HL-60/S4 treated with phorbol 12-myristate 13-acetate at 8.2 ng/mL for 4 days and 3 days (cell line): ENCODE measurements at regions not wholly inside any gene's neighbourhood (a gene's known extent, or its start where the extent isn't known, plus 50 kb on each side); places are given as distances from the start of the nearest gene placed in this dataset.
"Not testable (repeated sequence)": the region's sequence is repeated elsewhere in the genome, so short reads cannot be mapped to it uniquely, and the experiment has no call there.

Experiments used
- in situ Hi-C: fragments of 300-500 bp; cut with MboI; formaldehyde crosslinking; loops from 2 replicates; pipeline ENCODE4 v1.15.0; 2022; ENCODE audit warnings: low sequenced_read_pairs

GRCh38 chrX:16067886-16068515, 55.4 kb upstream of the GRPR start:
- in situ Hi-C loops = no loop called here

- in situ Hi-C loops = no loop called here
These were observed 59.4 kb upstream of the GRPR start for GRCh38 chrX:16063921-16064320.

- in situ Hi-C loops = no loop called here
These were observed 60.2 kb upstream of the GRPR start for GRCh38 chrX:16063141-16063540.

- in situ Hi-C loops = no loop called here
These were observed 62.1 kb upstream of the GRPR start for GRCh38 chrX:16061296-16061695.

- in situ Hi-C loops = no loop called here
These were observed 63.1 kb upstream of the GRPR start for GRCh38 chrX:16060252-16060651.

- in situ Hi-C loops = not testable (repeated sequence)
These were observed 74.2 kb upstream of the GRPR start for GRCh38 chrX:16049126-16049525.

GRCh38 chrX:16042980-16043379, 80.4 kb upstream of the GRPR start:
- in situ Hi-C loops = no loop called here

GRCh38 chrX:16039834-16040233, 83.5 kb upstream of the GRPR start:
- in situ Hi-C loops = no loop called here

- in situ Hi-C loops = no loop called here
These were observed 84.0 kb upstream of the GRPR start for GRCh38 chrX:16039363-16039762.

GRCh38 chrX:16033331-16033730, 90.0 kb upstream of the GRPR start:
- in situ Hi-C loops = no loop called here

GRCh38 chrX:16028576-16028975, 94.8 kb upstream of the GRPR start:
- in situ Hi-C loops = no loop called here

- in situ Hi-C loops = no loop called here
These were observed 99.3 kb upstream of the GRPR start for GRCh38 chrX:16023790-16024734.

GRCh38 chrX:16022580-16023200, 100.7 kb upstream of the GRPR start:
- in situ Hi-C loops = no loop called here

GRCh38 chrX:16018291-16018690, 105.1 kb upstream of the GRPR start:
- in situ Hi-C loops = no loop called here

- in situ Hi-C loops = no loop called here
These were observed 109.2 kb upstream of the GRPR start for GRCh38 chrX:16014171-16014570.

GRCh38 chrX:16012250-16012649, 111.1 kb upstream of the GRPR start:
- in situ Hi-C loops = no loop called here

GRCh38 chrX:16005917-16006316, 117.4 kb upstream of the GRPR start:
- in situ Hi-C loops = no loop called here

- in situ Hi-C loops = no loop called here
These were observed 121.2 kb upstream of the GRPR start for GRCh38 chrX:16002185-16002584.

GRCh38 chrX:15998350-15998749, 125.0 kb upstream of the GRPR start:
- in situ Hi-C loops = no loop called here

- in situ Hi-C loops = no loop called here
These were observed 133.6 kb upstream of the GRPR start for GRCh38 chrX:15989716-15990115.

GRCh38 chrX:15988661-15989603, 134.3 kb upstream of the AP1S2 start:
- in situ Hi-C loops = no loop called here
